ENCODE measurements at regions not wholly inside any gene's neighbourhood (a gene's known extent, or its start where the extent isn't known, plus 50 kb on each side); places are given as distances from the start of the nearest gene placed in this dataset.

GRCh38 chr3:64431526-64432091 is 206.3 kb upstream of the PRICKLE2 start:
- TF ChIP-seq, protein P1, sequence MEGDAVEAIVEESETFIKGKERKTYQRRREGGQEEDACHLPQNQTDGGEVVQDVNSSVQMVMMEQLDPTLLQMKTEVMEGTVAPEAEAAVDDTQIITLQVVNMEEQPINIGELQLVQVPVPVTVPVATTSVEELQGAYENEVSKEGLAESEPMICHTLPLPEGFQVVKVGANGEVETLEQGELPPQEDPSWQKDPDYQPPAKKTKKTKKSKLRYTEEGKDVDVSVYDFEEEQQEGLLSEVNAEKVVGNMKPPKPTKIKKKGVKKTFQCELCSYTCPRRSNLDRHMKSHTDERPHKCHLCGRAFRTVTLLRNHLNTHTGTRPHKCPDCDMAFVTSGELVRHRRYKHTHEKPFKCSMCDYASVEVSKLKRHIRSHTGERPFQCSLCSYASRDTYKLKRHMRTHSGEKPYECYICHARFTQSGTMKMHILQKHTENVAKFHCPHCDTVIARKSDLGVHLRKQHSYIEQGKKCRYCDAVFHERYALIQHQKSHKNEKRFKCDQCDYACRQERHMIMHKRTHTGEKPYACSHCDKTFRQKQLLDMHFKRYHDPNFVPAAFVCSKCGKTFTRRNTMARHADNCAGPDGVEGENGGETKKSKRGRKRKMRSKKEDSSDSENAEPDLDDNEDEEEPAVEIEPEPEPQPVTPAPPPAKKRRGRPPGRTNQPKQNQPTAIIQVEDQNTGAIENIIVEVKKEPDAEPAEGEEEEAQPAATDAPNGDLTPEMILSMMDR (IDR thresholded peaks at IDR 0.05 in 8 of 11, conservative IDR thresholded peaks at IDR 0.05 in 3 of 11), result no peak
- TF ChIP-seq POLR2AphosphoS5 (IDR thresholded peaks at IDR 0.05), result no peak

Data from spleen (tissue), 7 donors.